IMR-90 (cell line): ENCODE measurements at regions not wholly inside any gene's neighbourhood (a gene's known extent, or its start where the extent isn't known, plus 50 kb on each side); places are given as distances from the start of the nearest gene placed in this dataset.

ENCODE experiments used
- CEBPB ChIP-seq: IDR thresholded peaks from 2 replicates; pipeline ENCODE4 v1.6.1; 2012; ENCODE audit warnings: low read depth, low read length, improper control_type of control experiment
- CHD1 ChIP-seq: IDR thresholded peaks from 2 replicates; pipeline ENCODE4 v1.6.1; 2012; ENCODE audit warnings: low read depth, low read length, improper control_type of control experiment
- CTCF ChIP-seq: conservative IDR thresholded peaks from 2 replicates; pipeline ENCODE4 v1.5.1; 2012; ENCODE audit warnings: mild to moderate bottlenecking, low read depth, low read length, improper control_type of control experiment
- ELK1 ChIP-seq: fragments of 150-350 bp; IDR thresholded peaks from 2 replicates; pipeline ENCODE4 v1.6.1; 2016; ENCODE audit warnings: low read depth, mild to moderate bottlenecking, low read length, moderate library complexity, borderline replicate concordance
- MAFK ChIP-seq: IDR thresholded peaks from 2 replicates; pipeline ENCODE4 v1.6.1; 2012; ENCODE audit warnings: low read depth, low read length, improper control_type of control experiment
- MAZ ChIP-seq: IDR thresholded peaks from 2 replicates; pipeline ENCODE4 v1.6.1; 2012; ENCODE audit warnings: low read depth, mild to moderate bottlenecking, low read length, improper control_type of control experiment, moderate library complexity, borderline replicate concordance
- MXI1 ChIP-seq: IDR thresholded peaks from 2 replicates; pipeline ENCODE4 v1.6.1; 2012; ENCODE audit warnings: low read depth, mild to moderate bottlenecking, low read length, moderate library complexity, borderline replicate concordance
- NFE2L2 ChIP-seq: fragments of 150-350 bp; IDR thresholded peaks from 2 replicates; pipeline ENCODE4 v1.6.1; 2016; ENCODE audit warnings: low read depth, mild to moderate bottlenecking, low read length
- POLR2A ChIP-seq: IDR thresholded peaks from 2 replicates; pipeline ENCODE4 v1.6.1; 2012; ENCODE audit warnings: mild to moderate bottlenecking, low read depth, low read length
- RAD21 ChIP-seq: IDR thresholded peaks from 2 replicates; pipeline ENCODE4 v1.6.1; 2012; ENCODE audit warnings: low read length, improper control_type of control experiment
- RFX5 ChIP-seq: IDR thresholded peaks from 2 replicates; pipeline ENCODE4 v1.8.0; 2012; ENCODE audit warnings: low read depth, mild to moderate bottlenecking, low read length, moderate library complexity
- USF2 ChIP-seq: fragments of 150-350 bp; IDR thresholded peaks from 2 replicates; pipeline ENCODE4 v1.6.1; 2017; ENCODE audit warnings: mild to moderate bottlenecking, antibody characterized with exemption, low read length, low read depth

- TF ChIP-seq RFX5, result no peak
- TF ChIP-seq MAZ, result no peak
- no peak for TF ChIP-seq ELK1
- no peak for TF ChIP-seq CTCF
- TF ChIP-seq MXI1, result no peak
- TF ChIP-seq POLR2A, result no peak
- TF ChIP-seq MAFK, result no peak
- no peak for TF ChIP-seq RAD21
- no peak for TF ChIP-seq USF2
- TF ChIP-seq NFE2L2, result no peak
- no peak for TF ChIP-seq CEBPB
- TF ChIP-seq CHD1, result no peak
These were observed 404.5 kb downstream of the INHBA start for GRCh38 chr7:41298409-41298808.
